Activated naive CD4-positive, alpha-beta T cell treated with anti-CD3 and anti-CD28 coated beads, Interleukin-2, amount 50 U/mL, for 16 hours (primary cell): ENCODE measurements at regions not wholly inside any gene's neighbourhood (a gene's known extent, or its start where the extent isn't known, plus 50 kb on each side); places are given as distances from the start of the nearest gene placed in this dataset.

Source experiments
- DNase-seq: peaks from one replicate; pipeline ENCODE4 v3.0.0-alpha.2; 2020

- DNase-seq: no peak
Measured at GRCh38 chr2:71749671-71750101, 296.3 kb downstream of the DYSF start.

DNA sequence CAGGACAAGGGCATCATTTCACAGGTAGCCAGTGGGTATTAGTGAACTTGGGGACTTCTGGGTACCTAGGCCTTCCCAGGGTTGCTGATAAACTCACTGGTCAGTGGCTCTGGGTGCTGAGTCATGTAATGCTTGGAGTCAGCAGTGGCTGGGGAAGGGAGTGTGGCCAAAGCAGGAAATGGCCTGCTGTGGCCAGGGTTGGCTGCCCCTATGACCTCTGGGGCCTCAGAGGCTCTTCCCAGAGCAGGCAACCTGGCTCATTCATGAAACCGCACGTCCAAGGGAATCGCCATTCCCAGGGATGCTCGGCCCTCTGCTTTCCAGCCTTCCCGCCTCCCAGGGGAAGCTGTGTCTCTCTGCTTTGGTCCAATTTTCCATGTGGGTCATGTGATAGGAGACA lies 294.9 kb downstream of the DYSF start:
- no peak for DNase-seq

- no peak for DNase-seq
Measured at GRCh38 chr2:71747559-71747958, 294.2 kb downstream of the DYSF start.

- DNase-seq: no peak
Measured at GRCh38 chr2:71746946-71747501, 293.7 kb downstream of the DYSF start.

DNA sequence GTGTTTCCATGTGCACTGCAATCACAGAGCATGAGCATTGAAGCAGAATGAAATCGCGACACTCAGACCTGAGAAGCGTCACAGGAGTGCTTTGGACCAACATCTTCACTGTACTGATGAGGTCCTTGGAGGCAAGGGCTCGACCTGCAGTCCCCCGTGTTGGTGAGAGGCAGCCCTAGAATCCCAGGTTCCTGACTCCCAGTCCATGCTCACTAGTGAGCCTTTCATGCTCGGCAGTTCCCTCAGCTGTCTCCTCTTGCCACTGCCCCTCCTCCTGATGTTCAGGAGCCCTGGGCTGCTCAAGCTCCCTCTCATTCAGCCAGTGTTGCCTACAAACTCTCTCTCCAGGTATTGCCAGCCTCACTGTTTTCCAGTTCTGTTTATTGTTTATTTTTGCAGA lies 291.4 kb downstream of the DYSF start:
- DNase-seq: no peak

GRCh38 chr2:71743995-71744675 lies 290.8 kb downstream of the DYSF start:
- DNase-seq: no peak

GRCh38 chr2:71742953-71743601 lies 289.7 kb downstream of the DYSF start:
- DNase-seq: no peak

GRCh38 chr2:71736986-71737385 lies 283.6 kb downstream of the DYSF start:
- no peak for DNase-seq

DNA sequence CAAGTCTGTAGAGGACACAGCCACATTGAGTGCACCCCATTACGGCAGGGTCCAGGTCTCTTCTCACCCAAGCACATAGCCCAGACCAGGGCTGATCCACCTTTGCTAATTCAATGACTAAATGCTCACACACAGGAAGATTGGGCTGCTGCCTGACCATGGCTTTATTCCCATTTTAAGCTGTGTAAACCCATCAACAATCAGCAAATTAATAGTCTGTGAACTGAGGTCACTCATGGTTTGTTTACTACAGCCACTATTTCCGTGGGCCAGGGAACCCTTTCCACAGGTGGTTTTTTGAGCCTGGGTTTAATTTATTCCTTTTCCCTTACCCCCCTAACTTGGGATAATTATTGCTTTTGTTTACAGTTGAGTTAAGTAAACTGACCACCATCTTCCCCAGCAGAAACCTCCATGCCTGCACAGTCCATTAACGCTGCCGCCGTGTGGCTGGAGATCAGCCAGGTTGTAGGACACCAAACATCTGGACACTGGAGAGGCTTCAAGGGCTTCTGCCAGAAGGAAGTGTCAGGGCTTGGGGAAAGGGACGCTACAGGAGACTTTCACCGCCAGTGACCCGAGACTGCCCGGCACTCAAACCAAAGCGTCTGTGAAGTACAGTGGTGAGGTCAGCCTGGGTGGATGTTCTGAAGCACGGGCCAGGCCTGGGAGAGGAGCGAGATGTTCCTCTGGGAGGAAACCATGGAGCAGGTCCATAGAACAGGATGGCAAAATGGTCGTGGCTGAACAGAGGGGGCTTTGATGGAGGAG lies 282.9 kb downstream of the DYSF start:
- no peak for DNase-seq
